ENCODE measurements at regions not wholly inside any gene's neighbourhood (a gene's known extent, or its start where the extent isn't known, plus 50 kb on each side); places are given as distances from the start of the nearest gene placed in this dataset.

- no peak for TF ChIP-seq CTCF (IDR thresholded peaks at IDR 0.05; ENCODE audit: low read depth, low read length, poor library complexity, severe bottlenecking)
- TF ChIP-seq EZH2phosphoT487 (IDR thresholded peaks at IDR 0.05; ENCODE audit: borderline replicate concordance, low read length): no peak
Measured at GRCh38 chr4:177023951-177024350, 231.2 kb upstream of the VEGFC start.
